Activated CD4-positive, alpha-beta T cell treated with anti-CD3 and anti-CD28 coated beads, Interleukin-2, amount 10 ng/mL, durations not matched to agents 24 days and 14 days (primary cell): ENCODE measurements at regions not wholly inside any gene's neighbourhood (a gene's known extent, or its start where the extent isn't known, plus 50 kb on each side); places are given as distances from the start of the nearest gene placed in this dataset.
A peak's percentile ranks its signal among the peaks of the same experiment; 100 is the strongest.

ENCODE experiments used
- DNase-seq: peaks from one replicate; pipeline ENCODE4 v3.0.0; 2022
- H3K27ac Mint-ChIP-seq: one replicate; pipeline ENCODE4 v1.8.0; 2022; ENCODE audit warnings: mild to moderate bottlenecking, mixed read lengths
- H3K27me3 Mint-ChIP-seq: one replicate; pipeline ENCODE4 v1.8.0; 2022; ENCODE audit warnings: mixed read lengths
- H3K36me3 Mint-ChIP-seq: one replicate; pipeline ENCODE4 v1.8.0; 2022; ENCODE audit warnings: low read depth, mild to moderate bottlenecking, mixed read lengths
- H3K4me1 Mint-ChIP-seq: one replicate; pipeline ENCODE4 v1.8.0; 2021; ENCODE audit warnings: mixed read lengths
- H3K4me3 Mint-ChIP-seq: one replicate; pipeline ENCODE4 v1.8.0; 2022; ENCODE audit warnings: mild to moderate bottlenecking, moderate library complexity, mixed read lengths
- H3K9me3 Mint-ChIP-seq: one replicate; pipeline ENCODE4 v1.8.0; 2021; ENCODE audit warnings: mixed read lengths
- intact Hi-C: fragments of 100-400 bp; cut with micrococcal nuclease; formaldehyde crosslinking; loops from one replicate; pipeline ENCODE4 v1.15.1; 2023

- Mint-ChIP-seq H3K27ac (no peak overlapping the region), H3K36me3 (no peaks in the 10 kb centered on the region), H3K27me3 (no peaks in the 10 kb centered on the region), H3K9me3 (no peaks in the 10 kb centered on the region), H3K4me3 (no peak overlapping the region), H3K4me1 (no peaks in the 10 kb centered on the region)
- intact Hi-C loops, result no loop called here
- DNase-seq, result no peak
These were observed 107.7 kb downstream of the SCP2D1 start for GRCh38 chr20:18921291-18921690.

- no peaks in the 10 kb centered on the region for H3K4me1 Mint-ChIP-seq
- H3K27ac Mint-ChIP-seq, result no peak overlapping the region
- H3K27me3 Mint-ChIP-seq, result no peaks in the 10 kb centered on the region
- no peaks in the 10 kb centered on the region for H3K9me3 Mint-ChIP-seq
- H3K4me3 Mint-ChIP-seq, result no peak overlapping the region
- no peaks in the 10 kb centered on the region for H3K36me3 Mint-ChIP-seq
- no peak for DNase-seq
- intact Hi-C loops, result no loop called here
These were observed 108.7 kb downstream of the SCP2D1 start for GRCh38 chr20:18922251-18922650.

GRCh38 chr20:18922898-18923297, 109.3 kb downstream of the SCP2D1 start:
- Mint-ChIP-seq H3K27ac (no peak overlapping the region), H3K4me1 (no peaks in the 10 kb centered on the region), H3K27me3 (no peaks in the 10 kb centered on the region), H3K36me3 (no peaks in the 10 kb centered on the region), H3K4me3 (no peak overlapping the region), H3K9me3 (no peaks in the 10 kb centered on the region)
- no peak for DNase-seq
- intact Hi-C loops, result no loop called here

- H3K9me3 Mint-ChIP-seq, result no peaks in the 10 kb centered on the region
- no peaks in the 10 kb centered on the region for H3K27me3 Mint-ChIP-seq
- H3K27ac Mint-ChIP-seq, result no peak overlapping the region
- intact Hi-C loops, result no loop called here
- no peaks in the 10 kb centered on the region for H3K36me3 Mint-ChIP-seq
- no peak for DNase-seq
- no peak overlapping the region for H3K4me3 Mint-ChIP-seq
- H3K4me1 Mint-ChIP-seq, result no peaks in the 10 kb centered on the region
These were observed 113.4 kb downstream of the SCP2D1 start for GRCh38 chr20:18926965-18927364.

- no peaks in the 10 kb centered on the region for H3K27me3 Mint-ChIP-seq
- H3K9me3 Mint-ChIP-seq, result peaks cover 3% of the 10 kb centered on the region
- no peak overlapping the region for H3K4me3 Mint-ChIP-seq
- H3K4me1 Mint-ChIP-seq, result no peaks in the 10 kb centered on the region
- DNase-seq, result no peak
- no peak overlapping the region for H3K27ac Mint-ChIP-seq
- intact Hi-C loops, result no loop called here
- no peaks in the 10 kb centered on the region for H3K36me3 Mint-ChIP-seq
These were observed 115.0 kb downstream of the SCP2D1 start for GRCh38 chr20:18928626-18929025.

- Mint-ChIP-seq H3K27ac (no peak overlapping the region), H3K4me1 (no peaks in the 10 kb centered on the region), H3K27me3 (no peaks in the 10 kb centered on the region), H3K4me3 (no peak overlapping the region), H3K9me3 (peaks cover 3% of the 10 kb centered on the region), H3K36me3 (no peaks in the 10 kb centered on the region)
- intact Hi-C loops, result no loop called here
- no peak for DNase-seq
These were observed 116.2 kb downstream of the SCP2D1 start for GRCh38 chr20:18929800-18930199.

GRCh38 chr20:18943542-18943941, 130.0 kb downstream of the SCP2D1 start:
- H3K4me3 Mint-ChIP-seq, result no peak overlapping the region
- H3K4me1 Mint-ChIP-seq, result no peaks in the 10 kb centered on the region

GRCh38 chr20:18956890-18957289, 143.3 kb downstream of the SCP2D1 start:
- no peaks in the 10 kb centered on the region for H3K36me3 Mint-ChIP-seq
- no peaks in the 10 kb centered on the region for H3K27me3 Mint-ChIP-seq
- no peaks in the 10 kb centered on the region for H3K9me3 Mint-ChIP-seq
- peak; percentile 23 for DNase-seq
- no peak overlapping the region for H3K27ac Mint-ChIP-seq
- intact Hi-C loops, result no loop called here
- no peak overlapping the region for H3K4me3 Mint-ChIP-seq
- H3K4me1 Mint-ChIP-seq, result no peaks in the 10 kb centered on the region

More at GRCh38 chr20:18943542-18943941, 130.0 kb downstream of the SCP2D1 start:
- Mint-ChIP-seq H3K36me3 (no peaks in the 10 kb centered on the region), H3K9me3 (no peaks in the 10 kb centered on the region), H3K27me3 (no peaks in the 10 kb centered on the region), H3K27ac (no peak overlapping the region)
- intact Hi-C loops, result no loop called here
- DNase-seq, result no peak

- Mint-ChIP-seq H3K27me3 (no peaks in the 10 kb centered on the region), H3K4me3 (no peak overlapping the region), H3K4me1 (no peaks in the 10 kb centered on the region), H3K36me3 (no peaks in the 10 kb centered on the region), H3K9me3 (no peaks in the 10 kb centered on the region), H3K27ac (no peak overlapping the region)
- peak; percentile 35 for DNase-seq
- intact Hi-C loops, result no loop called here
These were observed 143.7 kb downstream of the SCP2D1 start for GRCh38 chr20:18957328-18957727.

GRCh38 chr20:18971121-18971520, 157.5 kb downstream of the SCP2D1 start:
- intact Hi-C loops, result no loop called here
- Mint-ChIP-seq H3K27ac (no peak overlapping the region), H3K27me3 (peaks cover 3% of the 10 kb centered on the region), H3K4me1 (no peaks in the 10 kb centered on the region), H3K9me3 (no peaks in the 10 kb centered on the region), H3K36me3 (no peaks in the 10 kb centered on the region), H3K4me3 (no peak overlapping the region)
- DNase-seq, result no peak

GRCh38 chr20:18971574-18971973, 158.0 kb downstream of the SCP2D1 start:
- no peaks in the 10 kb centered on the region for H3K36me3 Mint-ChIP-seq
- H3K27ac Mint-ChIP-seq, result no peak overlapping the region
- H3K27me3 Mint-ChIP-seq, result peaks cover 2% of the 10 kb centered on the region
- H3K9me3 Mint-ChIP-seq, result no peaks in the 10 kb centered on the region
- H3K4me1 Mint-ChIP-seq, result no peaks in the 10 kb centered on the region
- intact Hi-C loops, result no loop called here
- no peak overlapping the region for H3K4me3 Mint-ChIP-seq
- DNase-seq, result no peak

- Mint-ChIP-seq H3K27me3 (no peaks in the 10 kb centered on the region), H3K4me3 (no peak overlapping the region), H3K27ac (no peak overlapping the region), H3K36me3 (no peaks in the 10 kb centered on the region), H3K9me3 (no peaks in the 10 kb centered on the region), H3K4me1 (no peaks in the 10 kb centered on the region)
- intact Hi-C loops, result no loop called here
- DNase-seq, result no peak
These were observed 158.8 kb downstream of the SCP2D1 start for GRCh38 chr20:18972251-18972876.

- Mint-ChIP-seq H3K9me3 (no peaks in the 10 kb centered on the region), H3K27ac (no peak overlapping the region), H3K36me3 (no peaks in the 10 kb centered on the region), H3K4me3 (no peak overlapping the region), H3K4me1 (no peaks in the 10 kb centered on the region), H3K27me3 (no peaks in the 10 kb centered on the region)
- DNase-seq, result no peak
- intact Hi-C loops, result no loop called here
These were observed 160.1 kb downstream of the SCP2D1 start for GRCh38 chr20:18973529-18974173.

GRCh38 chr20:18974660-18975059, 161.1 kb downstream of the SCP2D1 start:
- no peaks in the 10 kb centered on the region for H3K9me3 Mint-ChIP-seq
- no peak overlapping the region for H3K4me3 Mint-ChIP-seq
- no peak overlapping the region for H3K27ac Mint-ChIP-seq
- no peaks in the 10 kb centered on the region for H3K27me3 Mint-ChIP-seq
- no peaks in the 10 kb centered on the region for H3K4me1 Mint-ChIP-seq
- no peaks in the 10 kb centered on the region for H3K36me3 Mint-ChIP-seq
- intact Hi-C loops, result no loop called here
- DNase-seq, result no peak

- intact Hi-C loops, result no loop called here
- DNase-seq, result no peak
- no peaks in the 10 kb centered on the region for H3K36me3 Mint-ChIP-seq
- no peaks in the 10 kb centered on the region for H3K27me3 Mint-ChIP-seq
- H3K4me1 Mint-ChIP-seq, result no peaks in the 10 kb centered on the region
- no peak overlapping the region for H3K27ac Mint-ChIP-seq
- H3K4me3 Mint-ChIP-seq, result no peak overlapping the region
- H3K9me3 Mint-ChIP-seq, result no peaks in the 10 kb centered on the region
These were observed 163.9 kb downstream of the SCP2D1 start for GRCh38 chr20:18977441-18977840.
